ENCODE measurements at regions not wholly inside any gene's neighbourhood (a gene's known extent, or its start where the extent isn't known, plus 50 kb on each side); places are given as distances from the start of the nearest gene placed in this dataset.
"Not testable (repeated sequence)": the region's sequence is repeated elsewhere in the genome, so short reads cannot be mapped to it uniquely, and the experiment has no call there.

GRCh38 chr3:78079514-78079913, 1039.6 kb downstream of the ROBO2 start:
- DNase-seq (ENCODE audit: low read depth, low spot score) = no peak

- no peak for DNase-seq (ENCODE audit: low read depth, low spot score)
Observed at GRCh38 chr3:78086150-78086549, 1046.3 kb downstream of the ROBO2 start.

- DNase-seq (ENCODE audit: low read depth, low spot score) = no peak
Observed at GRCh38 chr3:78087134-78087533, 1047.2 kb downstream of the ROBO2 start.

- no peak for DNase-seq (ENCODE audit: low read depth, low spot score)
Observed at GRCh38 chr3:78088006-78088405, 1048.1 kb downstream of the ROBO2 start.

GRCh38 chr3:78090382-78090781, 1050.5 kb downstream of the ROBO2 start:
- no peak for DNase-seq (ENCODE audit: low read depth, low spot score)

GRCh38 chr3:78091478-78092119, 1051.7 kb downstream of the ROBO2 start:
- no peak for DNase-seq (ENCODE audit: low read depth, low spot score)

GRCh38 chr3:78092574-78092973, 1052.7 kb downstream of the ROBO2 start:
- DNase-seq (ENCODE audit: low read depth, low spot score) = peak; percentile 59

- DNase-seq (ENCODE audit: low read depth, low spot score) = peak; percentile 40
Observed at GRCh38 chr3:78096488-78097255, 1056.8 kb downstream of the ROBO2 start.

- no peak for DNase-seq (ENCODE audit: low read depth, low spot score)
Observed at GRCh38 chr3:78098367-78098766, 1058.5 kb downstream of the ROBO2 start.

- DNase-seq (ENCODE audit: low read depth, low spot score) = peak; percentile 90
Observed at GRCh38 chr3:78101384-78101783, 1061.5 kb downstream of the ROBO2 start.

- not testable (repeated sequence) for DNase-seq (ENCODE audit: low read depth, low spot score)
Observed at GRCh38 chr3:78108269-78108961, 1068.5 kb downstream of the ROBO2 start.

GRCh38 chr3:78112291-78113010, 1072.6 kb downstream of the ROBO2 start:
- DNase-seq (ENCODE audit: low read depth, low spot score) = no peak

GRCh38 chr3:78115983-78116382, 1076.1 kb downstream of the ROBO2 start:
- no peak for DNase-seq (ENCODE audit: low read depth, low spot score)

GRCh38 chr3:78116874-78117273, 1077.0 kb downstream of the ROBO2 start:
- DNase-seq (ENCODE audit: low read depth, low spot score) = peak; percentile 73

- no peak for DNase-seq (ENCODE audit: low read depth, low spot score)
Observed at GRCh38 chr3:78123058-78123457, 1083.2 kb downstream of the ROBO2 start.

GRCh38 chr3:78129707-78130106, 1089.8 kb downstream of the ROBO2 start:
- no peak for DNase-seq (ENCODE audit: low read depth, low spot score)

- DNase-seq (ENCODE audit: low read depth, low spot score) = no peak
Observed at GRCh38 chr3:78130741-78131290, 1090.9 kb downstream of the ROBO2 start.

GRCh38 chr3:78134496-78134895, 1094.6 kb downstream of the ROBO2 start:
- DNase-seq (ENCODE audit: low read depth, low spot score) = no peak

- peak; percentile 32 for DNase-seq (ENCODE audit: low read depth, low spot score)
Observed at GRCh38 chr3:78139166-78139565, 1099.3 kb downstream of the ROBO2 start.

- DNase-seq (ENCODE audit: low read depth, low spot score) = no peak
Observed at GRCh38 chr3:78140274-78140673, 1100.4 kb downstream of the ROBO2 start.

GRCh38 chr3:78140866-78141265, 1101.0 kb downstream of the ROBO2 start:
- no peak for DNase-seq (ENCODE audit: low read depth, low spot score)

GRCh38 chr3:78141269-78141668, 1101.4 kb downstream of the ROBO2 start:
- peak; percentile 40 for DNase-seq (ENCODE audit: low read depth, low spot score)

Measured in astrocyte of the hippocampus (primary cell).